ENCODE measurements at regions not wholly inside any gene's neighbourhood (a gene's known extent, or its start where the extent isn't known, plus 50 kb on each side); places are given as distances from the start of the nearest gene placed in this dataset.

DNA sequence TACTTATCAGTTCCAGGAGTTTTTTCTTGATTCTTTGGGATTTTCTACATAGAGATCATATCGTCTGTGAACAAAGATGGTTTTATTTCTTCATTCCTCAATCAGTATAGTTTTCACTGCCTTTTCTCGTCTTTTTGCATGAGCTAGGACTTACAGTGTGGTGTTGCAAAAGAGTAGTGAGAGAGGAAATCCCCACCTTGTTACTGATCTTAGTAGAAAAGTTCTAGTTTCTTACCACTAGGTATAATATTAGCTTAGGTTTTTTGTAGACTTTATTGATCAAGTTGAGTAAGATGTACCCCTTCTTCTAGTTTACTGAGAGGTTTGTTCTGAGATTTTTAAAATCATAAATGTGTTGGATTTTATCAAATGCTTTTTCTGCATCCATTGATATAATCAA is 123.3 kb downstream of the TMEM26 start:
- H3K4me3 Mint-ChIP-seq (ENCODE audit: unreplicated experiment): no peak overlapping the region
- DNase-seq (ENCODE audit: low spot score): no peak
- H3K36me3 Mint-ChIP-seq (ENCODE audit: low read depth): peaks cover 6% of the 10 kb centered on the region
- TF ChIP-seq, protein P1, sequence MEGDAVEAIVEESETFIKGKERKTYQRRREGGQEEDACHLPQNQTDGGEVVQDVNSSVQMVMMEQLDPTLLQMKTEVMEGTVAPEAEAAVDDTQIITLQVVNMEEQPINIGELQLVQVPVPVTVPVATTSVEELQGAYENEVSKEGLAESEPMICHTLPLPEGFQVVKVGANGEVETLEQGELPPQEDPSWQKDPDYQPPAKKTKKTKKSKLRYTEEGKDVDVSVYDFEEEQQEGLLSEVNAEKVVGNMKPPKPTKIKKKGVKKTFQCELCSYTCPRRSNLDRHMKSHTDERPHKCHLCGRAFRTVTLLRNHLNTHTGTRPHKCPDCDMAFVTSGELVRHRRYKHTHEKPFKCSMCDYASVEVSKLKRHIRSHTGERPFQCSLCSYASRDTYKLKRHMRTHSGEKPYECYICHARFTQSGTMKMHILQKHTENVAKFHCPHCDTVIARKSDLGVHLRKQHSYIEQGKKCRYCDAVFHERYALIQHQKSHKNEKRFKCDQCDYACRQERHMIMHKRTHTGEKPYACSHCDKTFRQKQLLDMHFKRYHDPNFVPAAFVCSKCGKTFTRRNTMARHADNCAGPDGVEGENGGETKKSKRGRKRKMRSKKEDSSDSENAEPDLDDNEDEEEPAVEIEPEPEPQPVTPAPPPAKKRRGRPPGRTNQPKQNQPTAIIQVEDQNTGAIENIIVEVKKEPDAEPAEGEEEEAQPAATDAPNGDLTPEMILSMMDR (IDR thresholded peaks at IDR 0.05): no peak
- H3K9me3 Mint-ChIP-seq (ENCODE audit: low read depth): peaks cover 33% of the 10 kb centered on the region
- H3K4me1 Mint-ChIP-seq (ENCODE audit: low read depth): peaks cover 9% of the 10 kb centered on the region
- no peak overlapping the region for H3K27ac Mint-ChIP-seq (ENCODE audit: unreplicated experiment)
- H3K27me3 Mint-ChIP-seq (ENCODE audit: low read depth): peaks cover 14% of the 10 kb centered on the region

DNA sequence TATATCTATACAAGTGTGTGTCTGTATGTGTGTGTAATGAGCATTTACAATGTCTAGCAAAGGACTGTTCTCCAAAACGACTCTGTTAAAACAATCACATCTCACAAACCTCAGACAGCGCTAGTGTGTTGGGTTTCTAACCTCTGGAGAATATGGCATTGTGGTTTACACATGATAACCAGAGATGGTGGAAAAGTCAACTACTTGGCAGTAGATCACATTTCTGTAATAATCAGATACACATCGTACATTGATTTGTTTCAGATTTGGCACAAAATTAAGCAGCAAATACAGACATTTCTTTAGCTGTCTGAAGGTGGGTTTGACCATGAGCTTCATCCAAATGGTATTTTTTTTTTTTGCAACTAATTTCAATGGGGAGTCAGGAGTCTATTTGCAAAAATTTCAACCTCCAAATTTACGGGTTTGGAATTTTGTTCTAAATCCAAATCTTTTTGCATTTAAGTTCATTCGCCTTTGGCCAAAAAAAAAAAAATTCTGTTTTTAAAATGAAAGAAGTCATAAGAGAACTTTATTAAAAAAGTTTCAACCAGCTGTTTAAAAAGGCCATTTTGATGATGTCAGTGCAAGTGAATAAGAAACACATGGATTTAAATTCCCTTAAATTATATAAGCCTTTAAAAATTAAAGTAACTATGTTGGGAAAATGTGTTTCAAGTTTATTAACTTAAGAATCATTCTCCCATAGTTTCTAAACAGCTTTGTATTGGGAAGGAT is 127.8 kb downstream of the TMEM26 start:
- H3K27ac Mint-ChIP-seq (ENCODE audit: unreplicated experiment): no peak overlapping the region
- TF ChIP-seq, protein P1 (IDR thresholded peaks at IDR 0.05): no peak
- peaks cover 6% of the 10 kb centered on the region for H3K36me3 Mint-ChIP-seq (ENCODE audit: low read depth)
- no peak for DNase-seq (ENCODE audit: low spot score)
- peaks cover 27% of the 10 kb centered on the region for H3K9me3 Mint-ChIP-seq (ENCODE audit: low read depth)
- peaks cover 20% of the 10 kb centered on the region for H3K27me3 Mint-ChIP-seq (ENCODE audit: low read depth)
- H3K4me1 Mint-ChIP-seq (ENCODE audit: low read depth): no peaks in the 10 kb centered on the region
- H3K4me3 Mint-ChIP-seq (ENCODE audit: unreplicated experiment): no peak overlapping the region

DNA sequence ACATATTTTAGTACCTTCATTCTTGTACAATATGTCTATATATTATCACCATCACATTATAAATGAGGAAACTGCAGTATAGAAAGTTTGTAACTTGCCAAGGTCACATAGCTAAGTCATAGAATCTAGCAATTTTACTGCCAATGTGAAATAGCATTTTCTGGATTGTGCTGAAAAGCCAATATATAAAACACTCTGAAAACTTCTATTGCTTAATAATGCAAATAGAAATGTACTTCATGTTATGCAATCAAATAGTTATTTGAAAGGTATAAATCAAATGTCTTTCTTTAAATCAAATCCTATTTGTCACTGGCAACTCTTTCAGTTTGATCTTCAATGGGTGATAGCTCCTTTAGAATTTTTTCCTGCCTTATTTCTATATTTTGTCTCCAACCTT is 129.5 kb downstream of the TMEM26 start:
- Mint-ChIP-seq H3K9me3 (ENCODE audit: low read depth) (peaks cover 11% of the 10 kb centered on the region), H3K36me3 (ENCODE audit: low read depth) (peaks cover 3% of the 10 kb centered on the region), H3K27me3 (ENCODE audit: low read depth) (peaks cover 18% of the 10 kb centered on the region), H3K27ac (ENCODE audit: unreplicated experiment) (no peak overlapping the region), H3K4me1 (ENCODE audit: low read depth) (no peaks in the 10 kb centered on the region), H3K4me3 (ENCODE audit: unreplicated experiment) (no peak overlapping the region)
- no peak for DNase-seq (ENCODE audit: low spot score)
- TF ChIP-seq, protein P1 (IDR thresholded peaks at IDR 0.05): no peak

DNA sequence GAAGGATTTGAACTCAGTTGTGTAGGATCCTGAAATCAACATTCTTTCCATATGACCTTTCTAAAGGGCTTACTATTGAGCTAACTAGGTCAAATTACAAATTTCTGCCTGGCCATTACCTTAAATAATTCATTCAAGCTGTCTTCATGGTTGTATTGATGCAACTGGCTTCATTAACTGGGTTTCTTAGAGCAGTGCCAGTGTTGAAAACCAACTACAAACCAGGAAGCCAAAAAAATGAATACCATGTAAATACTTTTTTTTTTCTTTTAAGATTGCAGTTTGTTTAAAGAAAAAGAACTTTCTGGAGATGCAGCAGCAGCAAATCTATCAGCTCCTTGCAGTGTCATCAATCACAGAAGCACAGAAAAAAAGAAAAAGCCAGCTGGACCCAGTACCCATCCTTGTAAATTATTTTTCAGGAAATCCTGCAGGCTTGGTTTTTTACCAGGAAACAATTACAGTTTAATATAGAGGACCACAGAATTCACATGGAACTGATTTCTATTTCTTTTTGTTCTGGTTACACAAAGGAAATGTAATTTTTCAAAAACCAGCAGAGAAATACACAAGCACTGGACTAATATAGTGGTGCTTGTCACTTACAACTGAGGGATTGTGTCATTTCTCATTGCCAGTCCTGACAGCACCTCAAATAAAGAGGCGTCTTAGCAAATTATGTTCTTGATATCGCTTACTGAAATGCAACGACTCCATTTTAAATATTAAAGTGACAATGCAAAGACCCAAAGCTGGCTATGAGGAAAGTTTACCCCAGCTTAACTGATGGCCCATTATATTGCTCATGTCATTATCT is 131.9 kb downstream of the TMEM26 start:
- TF ChIP-seq, protein P1 (IDR thresholded peaks at IDR 0.05): no peak
- Mint-ChIP-seq H3K9me3 (ENCODE audit: low read depth) (no peaks in the 10 kb centered on the region), H3K4me3 (ENCODE audit: unreplicated experiment) (no peak overlapping the region), H3K27ac (ENCODE audit: unreplicated experiment) (no peak overlapping the region), H3K4me1 (ENCODE audit: low read depth) (peaks cover 6% of the 10 kb centered on the region), H3K27me3 (ENCODE audit: low read depth) (peaks cover 15% of the 10 kb centered on the region), H3K36me3 (ENCODE audit: low read depth) (no peaks in the 10 kb centered on the region)
- no peak for DNase-seq (ENCODE audit: low spot score)

DNA sequence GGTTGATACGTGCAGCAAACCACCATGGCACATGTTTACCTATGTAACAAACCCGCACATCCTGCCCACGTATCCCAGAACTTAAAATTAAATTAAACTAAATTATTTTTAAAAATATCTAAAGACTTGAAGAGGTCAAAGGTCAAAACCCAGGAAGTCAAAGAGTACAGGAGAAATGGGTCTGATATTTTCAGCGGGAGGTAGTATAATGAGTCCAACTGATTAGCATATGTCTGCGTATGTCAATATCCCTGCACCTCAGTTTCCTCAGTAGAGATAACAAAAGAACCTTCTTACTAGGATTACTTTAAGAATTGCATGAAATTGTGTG is 133.0 kb downstream of the TMEM26 start:
- Mint-ChIP-seq H3K9me3 (ENCODE audit: low read depth) (peaks cover 9% of the 10 kb centered on the region), H3K27me3 (ENCODE audit: low read depth) (peaks cover 12% of the 10 kb centered on the region), H3K4me1 (ENCODE audit: low read depth) (peaks cover 6% of the 10 kb centered on the region), H3K4me3 (ENCODE audit: unreplicated experiment) (no peak overlapping the region), H3K27ac (ENCODE audit: unreplicated experiment) (no peak overlapping the region), H3K36me3 (ENCODE audit: low read depth) (peaks cover 2% of the 10 kb centered on the region)
- DNase-seq (ENCODE audit: low spot score): no peak
- TF ChIP-seq, protein P1 (IDR thresholded peaks at IDR 0.05): no peak

Measured in chondrocyte (in vitro differentiated cells).